ENCODE measurements at regions not wholly inside any gene's neighbourhood (a gene's known extent, or its start where the extent isn't known, plus 50 kb on each side); places are given as distances from the start of the nearest gene placed in this dataset.

GRCh38 chr18:67300498-67300897 lies 216.0 kb downstream of the DSEL start:
- ChIA-PET CTCF (no interaction called here), POLR2A (no interaction called here)
- no peak overlapping the region for H3K4me3 ChIP-seq (ENCODE audit: low read depth, low read length)
- no peak for TF ChIP-seq CTCF (IDR thresholded peaks at IDR 0.05; ENCODE audit: insufficient read depth, low read length, missing control alignments)
- no peak for DNase-seq (ENCODE audit: low read depth, low spot score)

- no peak for DNase-seq (ENCODE audit: low read depth, low spot score)
- no peak overlapping the region for H3K4me3 ChIP-seq (ENCODE audit: low read depth, low read length)
- ChIA-PET CTCF (no interaction called here), POLR2A (no interaction called here)
- TF ChIP-seq CTCF (IDR thresholded peaks at IDR 0.05; ENCODE audit: insufficient read depth, low read length, missing control alignments): no peak
These were observed 223.7 kb downstream of the DSEL start for GRCh38 chr18:67292814-67293213.

- POLR2A ChIA-PET: no interaction called here
- CTCF ChIA-PET: no interaction called here
These were observed 226.1 kb downstream of the DSEL start for GRCh38 chr18:67290421-67290820.

GRCh38 chr18:67285583-67285982 lies 230.9 kb downstream of the DSEL start:
- no peak for DNase-seq (ENCODE audit: low read depth, low spot score)
- POLR2A ChIA-PET: no interaction called here
- CTCF ChIA-PET: interaction anchor here (0.7 kb wide), 1 partner anchor 19 kb away, joined by 3 read pairs; no protein-coding TSS in a partner anchor

More at GRCh38 chr18:67290421-67290820, 226.1 kb downstream of the DSEL start:
- no peak for TF ChIP-seq CTCF (IDR thresholded peaks at IDR 0.05; ENCODE audit: insufficient read depth, low read length, missing control alignments)
- no peak overlapping the region for H3K4me3 ChIP-seq (ENCODE audit: low read depth, low read length)
- no peak for DNase-seq (ENCODE audit: low read depth, low spot score)

GRCh38 chr18:67282796-67283195 lies 233.7 kb downstream of the DSEL start:
- ChIA-PET CTCF (no interaction called here), POLR2A (no interaction called here)
- TF ChIP-seq CTCF (IDR thresholded peaks at IDR 0.05; ENCODE audit: insufficient read depth, low read length, missing control alignments): no peak
- no peak overlapping the region for H3K4me3 ChIP-seq (ENCODE audit: low read depth, low read length)
- DNase-seq (ENCODE audit: low read depth, low spot score): no peak

More at GRCh38 chr18:67285583-67285982, 230.9 kb downstream of the DSEL start:
- no peak overlapping the region for H3K4me3 ChIP-seq (ENCODE audit: low read depth, low read length)
- no peak for TF ChIP-seq CTCF (IDR thresholded peaks at IDR 0.05; ENCODE audit: insufficient read depth, low read length, missing control alignments)

GRCh38 chr18:67281746-67282145 lies 234.8 kb downstream of the DSEL start:
- ChIA-PET CTCF (interaction anchor here (1.0 to 1.4 kb wide), 2 partner anchors 11 to 15 kb away, joined by 3 to 4 read pairs; no protein-coding TSS in a partner anchor), POLR2A (no interaction called here)
- no peak for TF ChIP-seq CTCF (IDR thresholded peaks at IDR 0.05; ENCODE audit: insufficient read depth, low read length, missing control alignments)

More at GRCh38 chr18:67281746-67282145, 234.8 kb downstream of the DSEL start:
- H3K4me3 ChIP-seq (ENCODE audit: low read depth, low read length): no peak overlapping the region
- DNase-seq (ENCODE audit: low read depth, low spot score): no peak
